ENCODE measurements at regions not wholly inside any gene's neighbourhood (a gene's known extent, or its start where the extent isn't known, plus 50 kb on each side); places are given as distances from the start of the nearest gene placed in this dataset.

GRCh38 chr2:8039732-8040131, 642.1 kb upstream of the ID2 start:
- no peak overlapping the region for H3K4ac ChIP-seq (ENCODE audit: low read depth, low read length)
- H3K9me3 ChIP-seq (ENCODE audit: control insufficient read depth, low read depth, low read length), result no peaks in the 10 kb centered on the region
- H3K27ac ChIP-seq (ENCODE audit: insufficient read length, low read depth, low read length), result no peak overlapping the region
- H3K14ac ChIP-seq (ENCODE audit: insufficient read depth, low read length), result no peak overlapping the region
- H2AK5ac ChIP-seq (ENCODE audit: insufficient read length, low read length), result no peak overlapping the region
- no peak overlapping the region for H3K9ac ChIP-seq (ENCODE audit: extremely low read depth, insufficient read length, low read length)
- Mint-ChIP-seq H3K4me3 (no peak overlapping the region), H3K36me3 (ENCODE audit: insufficient read depth in 1 of 3, low read depth in 3 of 3) (peaks cover 0 to 9% (median 2%) of the 10 kb centered on the region in 3 experiments; a peak in 2 of 7 replicates), H3K27ac (no peak overlapping the region), H3K9me3 (peaks cover 7 to 8% of the 10 kb centered on the region in 2 experiments), H3K4me1 (no peaks in the 10 kb centered on the region), H3K27me3 (ENCODE audit: low read depth) (peaks cover 3% of the 10 kb centered on the region; the same call in 1 of the 2 replicates)
- no peaks in the 10 kb centered on the region for H4K20me1 ChIP-seq (ENCODE audit: control insufficient read depth, insufficient read depth, insufficient read length)
- H2AFZ ChIP-seq (ENCODE audit: low read length), result no peak overlapping the region
- no peaks in the 10 kb centered on the region for H3K79me1 ChIP-seq (ENCODE audit: insufficient read depth, low read depth, low read length, poor library complexity, severe bottlenecking)
- H2BK12ac ChIP-seq (ENCODE audit: insufficient read length, low read depth, low read length), result no peak overlapping the region
- no peak overlapping the region for H2BK120ac ChIP-seq (ENCODE audit: low read depth, low read length, poor library complexity, severe bottlenecking)
- no peak overlapping the region for H2BK15ac ChIP-seq (ENCODE audit: low read depth, low read length)
- no peaks in the 10 kb centered on the region for H3K4me1 ChIP-seq (ENCODE audit: insufficient read depth, low read length)
- no peak for TF ChIP-seq CTCF (conservative IDR thresholded peaks at IDR 0.05)
- no peak overlapping the region for H3K4me2 ChIP-seq (ENCODE audit: insufficient read depth, insufficient read length, low read length)
- H2BK5ac ChIP-seq (ENCODE audit: insufficient read length, low read length), result no peak overlapping the region
- H3K23me2 ChIP-seq (ENCODE audit: insufficient read length, low read depth, low read length, poor library complexity, severe bottlenecking), result no peaks in the 10 kb centered on the region
- no peak for DNase-seq
- H4K5ac ChIP-seq (ENCODE audit: insufficient read length, low read depth, low read length), result no peak overlapping the region
- H3K18ac ChIP-seq (ENCODE audit: insufficient read length, low read depth, low read length), result no peak overlapping the region
- no peak overlapping the region for H2BK20ac ChIP-seq (ENCODE audit: low read depth, low read length, poor library complexity, severe bottlenecking)
- no peaks in the 10 kb centered on the region for H3K27me3 ChIP-seq (ENCODE audit: insufficient read depth, low read length)
- no peak overlapping the region for H3T11ph ChIP-seq (ENCODE audit: low read length)
- H4K91ac ChIP-seq (ENCODE audit: insufficient read length, low read depth, low read length), result no peak overlapping the region
- WGBS (ENCODE audit: extremely low coverage, insufficient read length, low lambda C conversion rate), result no CpG with 5 or more reads among the region's 2 CpGs
- H3K23ac ChIP-seq (ENCODE audit: insufficient read length, low read depth, low read length), result no peak overlapping the region
- H3K79me2 ChIP-seq (ENCODE audit: insufficient read depth, low read length), result no peaks in the 10 kb centered on the region
- H4K8ac ChIP-seq (replicated peaks; ENCODE audit: insufficient read length, low read depth, low read length), result no peak overlapping the region
- H3K56ac ChIP-seq (ENCODE audit: insufficient read length, low read depth, low read length), result no peak overlapping the region

All from H9 (cell line).